CD4-positive, alpha-beta T cell treated with Interleukin-2 at 100 ng/mL for 4 hours (primary cell): ENCODE measurements at regions not wholly inside any gene's neighbourhood (a gene's known extent, or its start where the extent isn't known, plus 50 kb on each side); places are given as distances from the start of the nearest gene placed in this dataset.

Source experiments
- DNase-seq: peaks from one replicate; pipeline ENCODE4 v3.0.0-alpha.2; 2020; ENCODE audit warnings: low spot score

DNA sequence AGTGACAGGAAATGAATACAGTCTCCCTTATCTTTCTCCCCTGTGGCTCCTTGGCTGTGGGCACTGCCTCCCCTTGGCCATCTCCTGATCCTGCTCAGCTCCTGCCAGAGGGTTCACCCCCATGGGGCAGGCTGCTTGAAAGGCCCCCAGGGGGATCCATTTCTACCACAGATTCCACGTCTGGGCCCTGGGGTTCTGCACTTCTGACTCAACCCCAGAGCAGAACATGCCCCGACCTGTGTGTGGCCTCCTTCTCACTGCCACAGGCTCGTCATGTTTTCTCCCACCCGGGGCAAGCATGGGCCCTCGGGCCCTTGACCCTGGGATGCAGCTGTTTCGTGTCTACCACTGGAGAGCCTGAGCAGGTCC, 122.2 kb downstream of the ACKR3 start:
- no peak for DNase-seq

- DNase-seq, result no peak
Measured at GRCh38 chr2:236692937-236693336, 123.3 kb downstream of the ACKR3 start.

GRCh38 chr2:236693531-236693930, 123.9 kb downstream of the ACKR3 start:
- no peak for DNase-seq

- DNase-seq, result no peak
Measured at GRCh38 chr2:236694146-236694888, 124.7 kb downstream of the ACKR3 start.

DNA sequence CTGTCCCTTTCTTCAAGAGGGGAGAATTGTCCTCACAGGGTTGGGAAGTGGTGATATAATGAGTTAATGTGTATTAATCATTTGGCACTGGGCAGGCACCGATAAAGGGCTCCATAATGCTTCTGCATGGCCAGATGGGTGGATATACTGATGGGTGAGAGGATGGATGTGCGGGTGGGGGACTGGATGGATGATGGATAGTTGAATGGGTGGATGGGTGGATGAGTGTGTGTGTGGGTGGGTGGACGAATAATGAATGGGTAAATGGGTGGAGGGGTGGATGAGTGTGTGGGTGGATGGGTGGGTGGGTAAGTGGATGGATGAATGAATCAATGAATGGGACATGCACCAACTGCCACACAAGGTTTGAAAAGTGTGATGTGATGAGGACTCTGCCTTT, 127.2 kb downstream of the ACKR3 start:
- no peak for DNase-seq

- DNase-seq, result no peak
Measured at GRCh38 chr2:236698016-236698627, 128.5 kb downstream of the ACKR3 start.

GRCh38 chr2:236700703-236701102, 131.1 kb downstream of the ACKR3 start:
- DNase-seq, result no peak

DNA sequence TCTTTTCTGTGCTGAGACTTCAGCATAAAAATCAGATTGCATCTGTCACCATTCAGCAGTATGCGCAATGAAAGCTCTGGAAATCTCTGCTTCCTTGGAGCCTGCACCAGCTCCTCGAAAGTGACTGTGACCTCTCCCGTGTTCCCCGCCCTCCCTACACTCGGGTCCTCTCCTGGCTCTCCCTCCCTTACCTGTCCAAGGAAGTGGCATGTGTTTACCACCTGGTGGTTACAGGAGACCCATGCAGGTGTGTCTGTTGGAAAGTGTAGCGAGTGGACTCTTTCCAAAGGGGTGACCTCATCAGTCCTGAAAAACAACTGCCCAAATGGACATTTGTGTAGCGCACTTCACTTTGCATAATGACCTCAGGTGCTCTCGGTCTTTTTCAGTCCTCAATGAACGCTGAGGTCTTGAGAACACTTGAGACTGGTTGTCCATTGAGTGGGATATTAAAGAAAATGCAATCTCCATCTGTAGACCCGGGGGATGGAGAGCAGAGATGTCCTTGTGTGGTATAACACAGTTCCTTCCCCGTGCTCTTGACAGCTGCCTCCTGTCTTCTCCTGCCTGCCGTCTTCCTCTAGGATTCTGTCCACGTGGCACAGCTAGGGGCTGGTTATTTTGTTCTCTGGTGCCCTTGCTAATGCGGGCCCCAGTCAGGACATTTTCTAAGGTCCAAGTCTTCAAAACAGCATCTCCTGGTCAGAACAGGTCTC, 133.2 kb downstream of the ACKR3 start:
- DNase-seq, result no peak

DNA sequence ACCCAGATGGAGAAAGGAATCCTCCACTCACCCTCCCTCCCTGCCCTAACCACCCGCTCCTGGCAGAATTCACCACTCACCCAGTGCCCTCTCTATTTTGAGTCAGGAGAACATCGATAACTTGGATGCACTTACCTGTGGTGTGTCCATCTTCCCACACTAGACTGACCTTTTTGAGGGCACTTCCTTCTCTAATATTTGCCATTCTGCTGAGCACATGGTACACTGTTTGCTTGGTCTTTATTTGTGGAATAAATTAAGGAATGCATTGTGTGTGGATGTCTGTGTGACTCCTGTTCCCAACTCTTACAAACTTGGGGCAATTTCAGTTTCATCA, 133.7 kb downstream of the ACKR3 start:
- no peak for DNase-seq

GRCh38 chr2:236703906-236704305, 134.3 kb downstream of the ACKR3 start:
- no peak for DNase-seq

DNA sequence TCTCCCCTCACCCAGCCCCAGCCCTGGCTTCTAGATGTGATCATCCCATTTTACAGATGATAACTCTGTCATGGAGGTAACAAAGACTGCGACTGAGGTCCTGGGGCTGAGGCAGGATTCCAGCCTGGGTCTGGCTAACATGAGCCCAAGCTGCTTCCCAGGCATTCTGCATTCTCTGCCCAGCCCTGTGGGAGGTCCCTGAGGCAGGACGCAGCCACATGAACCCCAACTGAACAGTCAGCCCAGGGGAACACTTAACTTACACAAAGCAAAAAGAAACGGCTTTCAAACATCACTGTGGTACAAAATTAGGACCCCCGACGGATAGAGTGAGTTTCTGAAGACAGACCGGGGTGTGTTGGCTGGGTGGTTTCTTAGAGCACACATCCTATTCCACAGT, 135.3 kb downstream of the ACKR3 start:
- no peak for DNase-seq

DNA sequence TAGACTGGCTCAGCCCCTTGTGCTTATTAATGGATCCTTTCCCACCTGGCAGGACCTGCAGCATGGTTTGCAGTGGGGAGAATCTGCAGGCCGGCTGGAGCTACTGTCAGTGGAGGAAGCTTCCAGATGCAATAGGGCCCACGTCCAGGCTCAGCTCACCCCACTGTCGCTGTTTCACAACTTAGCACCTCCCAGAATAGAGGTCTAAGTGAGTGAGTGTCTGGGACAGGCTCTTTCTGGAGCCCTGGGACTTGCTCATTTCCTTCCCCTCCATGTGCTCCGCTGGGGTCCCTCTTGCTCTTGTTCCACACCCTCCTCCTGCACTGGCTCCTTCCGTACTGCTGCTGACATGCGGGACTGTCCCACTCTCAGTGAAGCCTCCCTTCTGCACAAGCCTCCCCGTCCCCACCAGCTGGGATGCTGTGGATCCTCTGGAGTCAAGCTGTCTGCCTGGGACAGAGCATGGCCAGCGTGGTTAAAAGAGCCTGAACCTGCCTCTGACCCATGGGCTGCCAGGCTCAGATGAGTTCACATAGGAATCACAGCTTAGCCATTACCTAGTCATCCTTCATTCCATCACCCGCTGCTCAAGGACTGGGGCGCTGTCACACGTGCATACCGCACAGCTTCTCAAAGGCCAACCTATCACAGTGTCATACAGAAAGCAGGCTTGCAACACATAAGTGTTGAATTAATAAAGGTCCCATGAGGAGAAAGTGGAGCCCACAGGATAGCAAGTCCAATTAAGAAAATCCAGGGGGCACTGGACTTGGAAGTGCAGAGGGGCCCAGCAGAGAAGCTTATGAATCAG, 135.9 kb downstream of the ACKR3 start:
- DNase-seq, result no peak

DNA sequence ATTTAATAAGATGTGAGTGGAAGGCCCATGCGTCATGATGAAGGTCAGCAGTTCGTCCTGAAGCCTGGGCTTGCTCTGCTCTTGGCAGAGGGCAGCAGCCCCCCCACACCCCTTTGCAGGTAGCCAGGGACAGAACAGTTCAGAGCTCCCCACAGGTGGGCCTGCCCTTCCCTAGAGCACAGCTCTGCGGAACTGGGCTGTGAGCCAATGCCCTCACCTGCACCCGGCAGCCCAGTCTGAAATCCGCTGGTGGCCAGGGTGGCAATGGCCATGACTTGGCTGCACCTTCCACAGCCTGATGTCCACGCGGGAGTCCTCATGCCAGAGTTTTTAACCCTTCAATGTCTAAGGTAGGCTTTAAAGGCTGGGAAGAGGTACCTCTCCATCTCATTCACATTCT, 136.7 kb downstream of the ACKR3 start:
- DNase-seq, result no peak

- no peak for DNase-seq
Measured at GRCh38 chr2:236706803-236707202, 137.2 kb downstream of the ACKR3 start.

GRCh38 chr2:236711440-236711839, 141.8 kb downstream of the ACKR3 start:
- DNase-seq, result no peak

DNA sequence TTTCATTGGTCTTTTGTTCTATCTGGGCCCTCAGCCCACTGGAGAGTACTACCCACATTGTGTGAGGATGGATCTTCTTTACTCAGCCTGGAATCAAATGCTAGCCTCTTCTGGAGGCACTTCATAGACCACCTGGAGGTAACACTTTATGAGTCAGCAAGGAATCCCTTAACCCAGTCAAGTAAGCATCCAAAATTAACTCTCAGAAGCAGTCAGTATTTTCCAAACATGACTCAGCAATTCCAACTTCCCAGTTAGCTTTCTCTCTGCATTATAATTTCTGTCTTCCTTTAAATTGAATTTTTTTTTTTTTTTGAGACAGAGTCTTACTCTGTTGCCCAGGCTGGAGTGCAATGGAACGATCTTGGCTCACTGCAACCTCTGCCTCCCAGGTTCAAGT, 142.7 kb downstream of the ACKR3 start:
- DNase-seq, result no peak

DNA sequence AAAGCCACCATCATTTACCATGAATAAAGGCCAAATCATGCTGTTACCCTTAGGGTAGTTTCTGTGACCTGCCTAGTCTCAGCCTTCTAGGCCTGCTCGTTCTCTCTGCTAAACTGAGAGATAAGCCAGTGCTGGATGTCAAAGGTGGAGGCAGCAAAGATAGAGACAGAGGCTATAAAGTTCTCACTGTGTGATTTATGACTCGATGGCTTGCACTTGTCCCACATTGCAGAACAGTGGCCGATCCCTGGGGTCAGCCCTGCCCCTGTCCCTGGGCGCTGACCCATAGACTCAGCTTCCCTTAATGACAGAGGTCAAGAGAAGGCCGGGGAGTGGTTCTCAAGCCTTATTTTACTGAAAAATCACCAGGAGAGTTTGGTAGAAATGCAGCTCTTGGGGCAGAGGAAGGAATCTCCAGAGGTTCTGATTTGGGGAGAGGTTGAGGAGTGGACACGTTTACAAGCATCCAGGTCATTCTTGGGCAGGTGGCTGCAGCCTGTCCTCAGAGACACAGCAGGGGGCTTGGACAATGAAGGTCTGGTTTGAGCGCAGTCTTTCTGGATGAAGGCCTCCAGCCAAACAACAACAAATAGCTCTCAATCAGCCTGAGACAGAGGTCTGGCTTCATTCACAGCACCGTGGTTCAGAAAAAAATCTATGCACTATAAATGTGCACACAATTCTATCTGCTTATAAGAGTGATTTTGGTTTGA, 143.5 kb downstream of the ACKR3 start:
- DNase-seq, result no peak

DNA sequence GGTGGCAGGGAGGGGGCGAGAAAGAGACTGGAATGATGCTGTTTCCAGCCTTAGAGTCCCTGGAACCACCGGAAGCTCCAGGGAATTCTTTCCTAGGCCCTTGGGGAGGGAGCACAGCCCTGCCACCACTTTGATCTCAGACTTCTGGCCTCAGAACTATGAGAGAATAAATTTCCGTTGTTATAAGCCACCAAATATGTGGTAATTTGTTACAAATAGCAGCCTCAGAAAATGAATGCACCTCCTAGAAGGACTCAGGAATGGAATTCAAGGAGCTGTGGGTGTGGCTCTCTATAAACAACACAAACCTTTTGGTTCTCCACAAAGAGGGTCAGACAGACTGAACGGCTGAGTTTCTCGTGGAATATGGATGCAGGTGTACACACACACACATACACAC, 144.5 kb downstream of the ACKR3 start:
- DNase-seq, result no peak

- no peak for DNase-seq
Measured at GRCh38 chr2:236715077-236715476, 145.5 kb downstream of the ACKR3 start.

DNA sequence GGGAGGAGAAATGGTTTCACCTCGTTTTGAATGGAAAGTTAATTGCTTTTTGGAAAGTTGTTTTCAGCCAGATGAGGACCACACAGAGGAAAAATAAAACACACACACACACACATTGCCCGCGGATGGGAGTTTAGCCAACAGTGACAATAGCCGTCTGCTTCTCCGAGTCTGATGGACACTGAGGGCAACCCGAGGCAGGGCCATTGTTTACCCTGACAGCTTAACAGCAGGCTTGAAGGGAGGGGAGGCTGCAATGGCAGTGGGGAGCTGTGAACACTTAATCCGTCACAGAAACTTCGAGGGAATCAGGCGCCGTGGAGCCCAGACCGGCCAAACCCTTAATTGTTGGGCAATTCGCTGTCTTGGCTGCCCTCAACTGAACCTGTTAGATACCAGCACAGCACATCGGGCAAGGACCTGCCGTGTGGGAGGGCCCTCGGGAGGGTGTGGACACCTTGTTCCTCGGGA, 145.9 kb downstream of the ACKR3 start:
- DNase-seq, result no peak

GRCh38 chr2:236717120-236717519, 147.5 kb downstream of the ACKR3 start:
- no peak for DNase-seq

DNA sequence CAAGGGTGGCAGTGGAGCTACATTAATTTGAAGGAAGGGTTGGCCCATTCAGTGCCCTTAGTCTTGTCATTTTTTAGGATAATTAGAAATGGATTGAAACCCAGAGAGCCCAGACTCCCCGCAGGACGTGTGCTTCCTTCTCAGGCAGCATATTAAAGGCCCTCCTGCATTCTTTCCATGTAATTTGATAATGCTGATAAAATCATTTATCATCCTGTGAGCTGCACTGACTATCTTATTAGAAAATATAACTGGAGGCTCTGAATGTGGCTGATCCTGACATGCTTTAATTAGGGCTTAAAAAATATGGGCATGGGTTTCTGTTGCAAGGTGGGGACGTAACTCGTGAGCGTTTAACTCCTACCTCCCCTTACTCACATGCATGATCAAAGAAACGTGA, 148.1 kb downstream of the ACKR3 start:
- DNase-seq, result no peak
